ENCODE measurements at regions not wholly inside any gene's neighbourhood (a gene's known extent, or its start where the extent isn't known, plus 50 kb on each side); places are given as distances from the start of the nearest gene placed in this dataset.

- TF ChIP-seq REST (IDR thresholded peaks at IDR 0.05; ENCODE audit: low read depth, low read length) (no peak), EP300 (IDR thresholded peaks at IDR 0.05; ENCODE audit: borderline replicate concordance in 1 of 2, low read depth in 1 of 2, low read length in 1 of 2) (no peak), TAF1 (IDR thresholded peaks at IDR 0.05; ENCODE audit: borderline replicate concordance, low read depth, low read length) (no peak), CTCF (IDR thresholded peaks at IDR 0.05) (no peak), JUND (IDR thresholded peaks at IDR 0.05) (no peak), RAD21 (IDR thresholded peaks at IDR 0.05; ENCODE audit: low read length) (no peak), POLR2AphosphoS5 (IDR thresholded peaks at IDR 0.05; ENCODE audit: low read depth, low read length) (no peak), PBX3 (IDR thresholded peaks at IDR 0.05) (no peak), CHD2 (IDR thresholded peaks at IDR 0.05; ENCODE audit: low read length, partially characterized antibody) (no peak), USF2 (IDR thresholded peaks at IDR 0.05; ENCODE audit: borderline replicate concordance, low read depth, low read length) (no peak), RCOR1 (IDR thresholded peaks at IDR 0.05; ENCODE audit: low read length) (no peak), GABPA (IDR thresholded peaks at IDR 0.05; ENCODE audit: low read depth) (no peak), SMC3 (IDR thresholded peaks at IDR 0.05; ENCODE audit: low read depth, low read length) (no peak)
Observed at GRCh38 chr5:10861423-10861790, 100.4 kb upstream of the DAP start.

All from SK-N-SH (cell line).